Hepatocyte (in vitro differentiated cells): ENCODE measurements at regions not wholly inside any gene's neighbourhood (a gene's known extent, or its start where the extent isn't known, plus 50 kb on each side); places are given as distances from the start of the nearest gene placed in this dataset.

ENCODE experiments used
- CTCF ChIP-seq: fragments of 200-600 bp; sonication (generic); IDR thresholded peaks from 2 replicates; pipeline ENCODE4 v1.5.1; 2016; ENCODE audit warnings: antibody characterized with exemption, mild to moderate bottlenecking; ENCODE audit not compliant: poor library complexity
- EZH2 ChIP-seq: fragments of 200-600 bp; sonication (generic); IDR thresholded peaks from 2 replicates; pipeline ENCODE4 v1.6.1; 2016; ENCODE audit warnings: antibody characterized with exemption, mild to moderate bottlenecking, borderline replicate concordance
- EZH2phosphoT487 ChIP-seq: fragments of 200-600 bp; sonication (generic); IDR thresholded peaks from one replicate; pipeline ENCODE4 v1.6.1; 2018; ENCODE audit warnings: antibody characterized with exemption, mild to moderate bottlenecking, low read depth, moderate library complexity; ENCODE audit not compliant: unreplicated experiment, severe bottlenecking

DNA sequence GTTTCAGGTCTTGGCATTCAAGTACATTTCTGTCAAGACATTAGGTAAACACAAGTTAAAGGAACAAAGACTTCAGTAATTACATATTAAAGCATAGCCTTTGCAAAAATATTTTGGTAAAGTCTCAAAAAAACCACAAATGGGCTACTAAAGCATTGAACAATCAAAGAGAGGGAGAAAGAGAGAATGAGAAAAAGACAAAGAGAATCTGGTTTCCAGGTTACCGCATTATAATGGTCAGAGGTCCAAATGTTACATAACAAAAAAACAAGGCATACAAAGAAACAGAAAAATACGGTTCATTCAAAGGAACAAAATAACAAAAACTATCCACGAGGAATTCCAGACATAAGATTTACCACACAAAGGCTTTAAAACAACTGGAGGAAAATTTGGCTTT lies 327.9 kb downstream of the AKAIN1 start:
- TF ChIP-seq CTCF (no peak), EZH2 (no peak), EZH2phosphoT487 (no peak)
